MCF 10A (cell line): ENCODE measurements at regions not wholly inside any gene's neighbourhood (a gene's known extent, or its start where the extent isn't known, plus 50 kb on each side); places are given as distances from the start of the nearest gene placed in this dataset.

ENCODE experiments used
- BruUV-seq: library from RNA; stranded (reverse); fragments of 400-500 nt; replicated peaks from 2 replicates; lab custom pipeline; 2021; lab: Mats Ljungman, UMichigan
- CTCF ChIA-PET: fragments of 300-600 bp; sonication (Branson Sonifier 250); formaldehyde crosslinking; extraction: SDS; loops from one replicate; lab custom pipeline; 2021; ENCODE audit warnings: antibody characterized with exemption, inconsistent platforms; lab: Yijun Ruan, JAX
- POLR2A ChIA-PET: fragments of 300-600, 350-650 bp; sonication (Branson Sonifier 250); formaldehyde crosslinking; extraction: SDS; loops from one replicate; lab custom pipeline; 2020; ENCODE audit warnings: antibody characterized with exemption, inconsistent platforms; lab: Yijun Ruan, JAX
- DNase-seq: peaks from one replicate; pipeline ENCODE4 v3.0.0-alpha.2; 2018; ENCODE audit not compliant: unreplicated experiment
- H3K27ac Mint-ChIP-seq: one replicate; pipeline ENCODE4 v1.8.0; 2022; ENCODE audit warnings: mild to moderate bottlenecking, low read depth, mixed read lengths; ENCODE audit not compliant: unreplicated experiment
- H3K27me3 Mint-ChIP-seq: one replicate; pipeline ENCODE4 v1.8.0; 2022; ENCODE audit warnings: mixed read lengths; ENCODE audit not compliant: insufficient read depth, unreplicated experiment
- H3K36me3 Mint-ChIP-seq: one replicate; pipeline ENCODE4 v1.8.0; 2022; ENCODE audit warnings: mild to moderate bottlenecking, moderate library complexity, mixed read lengths; ENCODE audit not compliant: insufficient read depth, unreplicated experiment
- H3K4me1 Mint-ChIP-seq: one replicate; pipeline ENCODE4 v1.8.0; 2022; ENCODE audit warnings: mixed read lengths; ENCODE audit not compliant: insufficient read depth, unreplicated experiment
- H3K4me3 Mint-ChIP-seq: one replicate; pipeline ENCODE4 v1.8.0; 2022; ENCODE audit warnings: mild to moderate bottlenecking, moderate library complexity, mixed read lengths; ENCODE audit not compliant: unreplicated experiment
- H3K9me3 Mint-ChIP-seq: one replicate; pipeline ENCODE4 v1.8.0; 2022; ENCODE audit warnings: mixed read lengths; ENCODE audit not compliant: unreplicated experiment
- CTCF ChIP-seq: fragments of 200-600 bp; IDR thresholded peaks from one replicate; pipeline ENCODE4 v1.8.0; 2022; ENCODE audit warnings: antibody characterized with exemption, mild to moderate bottlenecking; ENCODE audit not compliant: unreplicated experiment
- intact Hi-C: fragments of 100-400 bp; cut with micrococcal nuclease; formaldehyde crosslinking; loops from 2 replicates; pipeline ENCODE4 v1.14.1; 2022

GRCh38 chr5:5777013-5777412 is 354.5 kb downstream of the ICE1 start:
- DNase-seq, result no peak
- Mint-ChIP-seq H3K27ac (no peak overlapping the region), H3K4me3 (no peak overlapping the region), H3K4me1 (peaks cover 4% of the 10 kb centered on the region), H3K36me3 (no peaks in the 10 kb centered on the region), H3K27me3 (no peaks in the 10 kb centered on the region), H3K9me3 (peaks cover 10% of the 10 kb centered on the region)
- CTCF ChIA-PET, result no interaction called here
- POLR2A ChIA-PET, result no interaction called here
- BruUV-seq, result no TSS peak
- intact Hi-C loops, result no loop called here
- TF ChIP-seq CTCF, result no peak

- H3K9me3 Mint-ChIP-seq, result peaks cover 10% of the 10 kb centered on the region
- no peaks in the 10 kb centered on the region for H3K36me3 Mint-ChIP-seq
- ChIA-PET CTCF (interaction anchor here (0.6 kb wide), 1 partner anchor 92 kb away, joined by 4 read pairs; no protein-coding TSS in a partner anchor), POLR2A (no interaction called here)
- no peaks in the 10 kb centered on the region for H3K4me1 Mint-ChIP-seq
- DNase-seq, result no peak
- no TSS peak for BruUV-seq
- no peak for TF ChIP-seq CTCF
- H3K27me3 Mint-ChIP-seq, result no peaks in the 10 kb centered on the region
- H3K4me3 Mint-ChIP-seq, result no peak overlapping the region
- intact Hi-C loops, result no loop called here
- H3K27ac Mint-ChIP-seq, result no peak overlapping the region
These were observed 349.7 kb downstream of the ICE1 start for GRCh38 chr5:5772202-5772601.

GRCh38 chr5:5770825-5771224 is 348.3 kb downstream of the ICE1 start:
- intact Hi-C loops, result no loop called here
- no peak for DNase-seq
- no peak overlapping the region for H3K4me3 Mint-ChIP-seq
- H3K36me3 Mint-ChIP-seq, result no peaks in the 10 kb centered on the region
- no peaks in the 10 kb centered on the region for H3K4me1 Mint-ChIP-seq
- POLR2A ChIA-PET, result no interaction called here
- peaks cover 10% of the 10 kb centered on the region for H3K9me3 Mint-ChIP-seq
- no TSS peak for BruUV-seq
- CTCF ChIA-PET, result no interaction called here
- no peak for TF ChIP-seq CTCF
- H3K27ac Mint-ChIP-seq, result no peak overlapping the region
- no peaks in the 10 kb centered on the region for H3K27me3 Mint-ChIP-seq

GRCh38 chr5:5767286-5767928 is 344.9 kb downstream of the ICE1 start:
- ChIA-PET POLR2A (no interaction called here), CTCF (no interaction called here)
- TF ChIP-seq CTCF, result no peak
- no peak for DNase-seq
- Mint-ChIP-seq H3K9me3 (no peaks in the 10 kb centered on the region), H3K36me3 (no peaks in the 10 kb centered on the region), H3K4me3 (no peak overlapping the region), H3K27ac (no peak overlapping the region), H3K4me1 (no peaks in the 10 kb centered on the region), H3K27me3 (no peaks in the 10 kb centered on the region)
- BruUV-seq, result no TSS peak
- intact Hi-C loops, result no loop called here
